ENCODE measurements at regions not wholly inside any gene's neighbourhood (a gene's known extent, or its start where the extent isn't known, plus 50 kb on each side); places are given as distances from the start of the nearest gene placed in this dataset.

GRCh38 chr6:137413482-137413881 is 80.7 kb downstream of the OLIG3 start:
- Histone ChIP-seq H4K20me1 (ENCODE audit: insufficient read depth) (no peaks in the 10 kb centered on the region), H3K27me3 (ENCODE audit: insufficient read depth, low read depth) (no peaks in the 10 kb centered on the region), H3K4me1 (replicated peaks; ENCODE audit: insufficient read depth) (no peaks in the 10 kb centered on the region), H3K9me3 (ENCODE audit: insufficient read depth, low read depth) (no peaks in the 10 kb centered on the region), H3F3A (ENCODE audit: insufficient read depth, low read depth) (no peaks in the 10 kb centered on the region), H3K4me2 (no peak overlapping the region), H3K27ac (no peak overlapping the region), H3K4me3 (no peak overlapping the region), H2AFZ (no peak overlapping the region), H3K9me2 (ENCODE audit: insufficient read depth) (no peaks in the 10 kb centered on the region), H3K36me3 (ENCODE audit: low read depth) (no peaks in the 10 kb centered on the region), H3K79me2 (ENCODE audit: low read depth) (no peaks in the 10 kb centered on the region)
- DNase-seq, result no peak
- intact Hi-C loops (cut with micrococcal nuclease; ENCODE audit: unreplicated experiment), result no loop called here
- TF ChIP-seq EZH2 (IDR thresholded peaks at IDR 0.05; ENCODE audit: low read depth) (no peak), CTCF (conservative IDR thresholded peaks at IDR 0.05) (no peak)
- POLR2A ChIA-PET (ENCODE audit: unreplicated experiment), result no interaction called here
- CTCF ChIA-PET, result no interaction called here
- BruUV-seq (replicated peaks), result no TSS peak

- ChIA-PET POLR2A (ENCODE audit: unreplicated experiment) (no interaction called here), CTCF (no interaction called here)
- Histone ChIP-seq H3K36me3 (ENCODE audit: low read depth) (no peaks in the 10 kb centered on the region), H3K4me2 (no peak overlapping the region), H3K9me2 (ENCODE audit: insufficient read depth) (no peaks in the 10 kb centered on the region), H3K4me1 (replicated peaks; ENCODE audit: insufficient read depth) (no peaks in the 10 kb centered on the region), H3K27me3 (ENCODE audit: insufficient read depth, low read depth) (no peaks in the 10 kb centered on the region), H3K79me2 (ENCODE audit: low read depth) (no peaks in the 10 kb centered on the region), H3K4me3 (no peak overlapping the region), H3F3A (ENCODE audit: insufficient read depth, low read depth) (no peaks in the 10 kb centered on the region), H3K9me3 (ENCODE audit: insufficient read depth, low read depth) (no peaks in the 10 kb centered on the region), H4K20me1 (ENCODE audit: insufficient read depth) (no peaks in the 10 kb centered on the region), H2AFZ (no peak overlapping the region), H3K27ac (no peak overlapping the region)
- BruUV-seq (replicated peaks), result no TSS peak
- intact Hi-C loops (cut with micrococcal nuclease; ENCODE audit: unreplicated experiment), result no loop called here
- no peak for DNase-seq
- TF ChIP-seq EZH2 (IDR thresholded peaks at IDR 0.05; ENCODE audit: low read depth) (no peak), CTCF (conservative IDR thresholded peaks at IDR 0.05) (no peak)
Observed at GRCh38 chr6:137412562-137412961, 81.6 kb downstream of the OLIG3 start.

GRCh38 chr6:137409266-137409777 is 84.9 kb downstream of the OLIG3 start:
- ChIA-PET POLR2A (ENCODE audit: unreplicated experiment) (no interaction called here), CTCF (no interaction called here)
- Histone ChIP-seq H3K36me3 (ENCODE audit: low read depth) (no peaks in the 10 kb centered on the region), H3K4me1 (replicated peaks; ENCODE audit: insufficient read depth) (no peaks in the 10 kb centered on the region), H3K4me2 (no peak overlapping the region), H3K4me3 (no peak overlapping the region), H3K9me3 (ENCODE audit: insufficient read depth, low read depth) (no peaks in the 10 kb centered on the region), H3F3A (ENCODE audit: insufficient read depth, low read depth) (no peaks in the 10 kb centered on the region), H2AFZ (no peak overlapping the region), H3K79me2 (ENCODE audit: low read depth) (no peaks in the 10 kb centered on the region), H3K9me2 (ENCODE audit: insufficient read depth) (no peaks in the 10 kb centered on the region), H4K20me1 (ENCODE audit: insufficient read depth) (no peaks in the 10 kb centered on the region), H3K27me3 (ENCODE audit: insufficient read depth, low read depth) (no peaks in the 10 kb centered on the region), H3K27ac (no peak overlapping the region)
- TF ChIP-seq EZH2 (IDR thresholded peaks at IDR 0.05; ENCODE audit: low read depth) (no peak), CTCF (conservative IDR thresholded peaks at IDR 0.05) (no peak)
- intact Hi-C loops (cut with micrococcal nuclease; ENCODE audit: unreplicated experiment), result no loop called here
- no TSS peak for BruUV-seq (replicated peaks)
- DNase-seq, result no peak
